ENCODE measurements at regions not wholly inside any gene's neighbourhood (a gene's known extent, or its start where the extent isn't known, plus 50 kb on each side); places are given as distances from the start of the nearest gene placed in this dataset.

GRCh38 chr10:47123716-47124288 lies 176.2 kb upstream of the GDF10 start:
- H3K4me1 Mint-ChIP-seq (ENCODE audit: low read depth, unreplicated experiment), result no peaks in the 10 kb centered on the region
- H3K27ac Mint-ChIP-seq (ENCODE audit: unreplicated experiment), result no peak overlapping the region
- no peak for TF ChIP-seq CTCF (IDR thresholded peaks at IDR 0.05; ENCODE audit: unreplicated experiment)
- no peaks in the 10 kb centered on the region for H3K36me3 Mint-ChIP-seq (ENCODE audit: insufficient read depth, unreplicated experiment)
- no peak overlapping the region for H3K4me3 Mint-ChIP-seq (ENCODE audit: low read depth, unreplicated experiment)
- no TSS peak for BruUV-seq (replicated peaks)
- H3K27me3 Mint-ChIP-seq (ENCODE audit: unreplicated experiment), result no peaks in the 10 kb centered on the region
- CTCF ChIA-PET, result no interaction called here
- DNase-seq, result no peak
- intact Hi-C loops (cut with micrococcal nuclease; ENCODE audit: unreplicated experiment), result no loop called here
- no peaks in the 10 kb centered on the region for H3K9me3 Mint-ChIP-seq (ENCODE audit: low read depth, unreplicated experiment)

- no peak for DNase-seq
- H3K4me1 Mint-ChIP-seq (ENCODE audit: low read depth, unreplicated experiment), result no peaks in the 10 kb centered on the region
- CTCF ChIA-PET, result no interaction called here
- no peak overlapping the region for H3K27ac Mint-ChIP-seq (ENCODE audit: unreplicated experiment)
- TF ChIP-seq CTCF (IDR thresholded peaks at IDR 0.05; ENCODE audit: unreplicated experiment), result no peak
- no peak overlapping the region for H3K4me3 Mint-ChIP-seq (ENCODE audit: low read depth, unreplicated experiment)
- BruUV-seq (replicated peaks), result no TSS peak
- H3K36me3 Mint-ChIP-seq (ENCODE audit: insufficient read depth, unreplicated experiment), result no peaks in the 10 kb centered on the region
- no peaks in the 10 kb centered on the region for H3K27me3 Mint-ChIP-seq (ENCODE audit: unreplicated experiment)
- intact Hi-C loops (cut with micrococcal nuclease; ENCODE audit: unreplicated experiment), result no loop called here
- H3K9me3 Mint-ChIP-seq (ENCODE audit: low read depth, unreplicated experiment), result no peaks in the 10 kb centered on the region
Measured at GRCh38 chr10:47127188-47127785, 172.7 kb upstream of the GDF10 start.

DNA sequence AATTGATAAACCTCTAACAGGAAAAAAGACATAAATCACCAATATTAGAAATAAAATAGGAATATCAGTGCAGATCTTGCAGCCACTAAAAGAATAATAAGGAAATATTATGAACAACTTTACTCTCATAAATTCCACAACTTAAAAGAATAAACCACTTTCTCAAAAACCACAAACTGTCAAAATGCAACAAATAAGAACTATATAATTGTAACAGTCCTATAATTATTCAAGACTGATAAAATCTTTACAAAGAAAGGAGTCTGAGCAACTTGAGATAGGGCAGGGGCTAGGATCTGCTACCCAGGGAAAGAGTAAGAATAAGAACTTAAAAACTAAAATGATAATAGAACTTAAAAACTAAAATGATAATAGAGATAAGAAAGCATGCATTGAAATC lies 169.5 kb upstream of the GDF10 start:
- no peaks in the 10 kb centered on the region for H3K27me3 Mint-ChIP-seq (ENCODE audit: unreplicated experiment)
- CTCF ChIA-PET, result no interaction called here

DNA sequence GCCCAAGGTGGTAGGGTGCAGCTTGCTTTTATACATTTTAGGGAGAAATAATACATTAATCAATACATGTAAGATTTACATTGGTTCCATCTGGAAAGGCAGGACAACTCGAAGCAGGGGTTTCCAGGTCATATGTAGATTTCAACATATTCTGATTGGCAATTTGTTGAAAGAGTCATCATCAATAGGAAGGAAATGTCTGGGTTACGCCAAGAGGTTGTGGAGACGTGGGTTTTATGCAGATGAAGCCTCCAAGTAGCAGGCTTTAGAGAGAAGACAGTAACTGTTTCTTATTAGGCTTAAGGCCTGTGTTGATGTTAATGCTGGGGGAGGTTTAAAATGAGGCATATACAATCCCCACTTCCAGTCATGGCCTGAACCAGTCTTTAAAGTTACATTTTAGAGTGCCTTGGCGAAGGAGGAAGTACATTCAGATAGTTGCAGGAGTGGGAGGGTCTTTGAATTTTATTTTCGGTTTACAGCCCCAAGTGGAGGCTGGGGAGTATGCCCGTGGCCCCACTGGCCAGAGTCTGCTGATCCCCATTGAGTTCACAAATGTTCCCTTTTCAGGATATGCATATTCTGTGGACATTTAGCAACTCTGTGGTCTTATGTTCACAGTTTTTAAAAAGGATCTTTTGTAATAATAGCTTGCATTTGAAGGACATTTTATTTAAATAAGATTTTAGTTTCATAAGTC lies 166.0 kb upstream of the GDF10 start:
- no TSS peak for BruUV-seq (replicated peaks)
- no peak for TF ChIP-seq CTCF (IDR thresholded peaks at IDR 0.05; ENCODE audit: unreplicated experiment)
- Mint-ChIP-seq H3K4me3 (ENCODE audit: low read depth, unreplicated experiment) (no peak overlapping the region), H3K27me3 (ENCODE audit: unreplicated experiment) (no peaks in the 10 kb centered on the region), H3K36me3 (ENCODE audit: insufficient read depth, unreplicated experiment) (peaks cover 11% of the 10 kb centered on the region), H3K27ac (ENCODE audit: unreplicated experiment) (no peak overlapping the region), H3K4me1 (ENCODE audit: low read depth, unreplicated experiment) (peaks cover 29% of the 10 kb centered on the region), H3K9me3 (ENCODE audit: low read depth, unreplicated experiment) (peaks cover 3% of the 10 kb centered on the region)
- intact Hi-C loops (cut with micrococcal nuclease; ENCODE audit: unreplicated experiment), result loop anchor here (10.0 kb wide), 1 partner anchor 59 kb away; no protein-coding TSS in a partner anchor
- no peak for DNase-seq
- CTCF ChIA-PET, result no interaction called here

More for the DNA sequence above, 169.5 kb upstream of the GDF10 start:
- no TSS peak for BruUV-seq (replicated peaks)
- H3K4me3 Mint-ChIP-seq (ENCODE audit: low read depth, unreplicated experiment), result no peak overlapping the region
- no peak overlapping the region for H3K27ac Mint-ChIP-seq (ENCODE audit: unreplicated experiment)
- no peak for DNase-seq
- TF ChIP-seq CTCF (IDR thresholded peaks at IDR 0.05; ENCODE audit: unreplicated experiment), result no peak
- intact Hi-C loops (cut with micrococcal nuclease; ENCODE audit: unreplicated experiment), result loop anchor here (10.0 kb wide), 1 partner anchor 56 kb away; no protein-coding TSS in a partner anchor
- H3K9me3 Mint-ChIP-seq (ENCODE audit: low read depth, unreplicated experiment), result no peaks in the 10 kb centered on the region
- no peaks in the 10 kb centered on the region for H3K4me1 Mint-ChIP-seq (ENCODE audit: low read depth, unreplicated experiment)
- no peaks in the 10 kb centered on the region for H3K36me3 Mint-ChIP-seq (ENCODE audit: insufficient read depth, unreplicated experiment)

Data from Calu3 (cell line).